DND-41 (cell line): ENCODE measurements at regions not wholly inside any gene's neighbourhood (a gene's known extent, or its start where the extent isn't known, plus 50 kb on each side); places are given as distances from the start of the nearest gene placed in this dataset.
A peak's percentile ranks its signal among the peaks of the same experiment; 100 is the strongest.

Source experiments
- ATAC-seq: fragments of 200-7000 bp; cut with Tn5 transposase; 3 replicates; pipeline ENCODE4 v1.9.1; 2021; ENCODE audit warnings: low read depth; ENCODE audit not compliant: insufficient read depth
- DNase-seq: peaks from one replicate; pipeline ENCODE4 v3.0.0-alpha.2; 2020
- H2AFZ ChIP-seq: 2 replicates; pipeline ENCODE4 v1.6.0; 2012; ENCODE audit warnings: low read depth, low read length
- H3K27ac ChIP-seq: 2 replicates; pipeline ENCODE4 v1.5.1; 2012; ENCODE audit warnings: low read length, inconsistent platforms
- H3K27me3 ChIP-seq: fragments of 200-600 bp; sonication (generic); 2 replicates; pipeline ENCODE4 v1.6.0; 2012; ENCODE audit warnings: low read length, mild to moderate bottlenecking, inconsistent platforms; ENCODE audit not compliant: insufficient read depth, poor library complexity
- H3K36me3 ChIP-seq: 2 replicates; pipeline ENCODE4 v1.5.1; 2012; ENCODE audit warnings: low read length, inconsistent platforms; ENCODE audit not compliant: insufficient read depth
- H3K4me1 ChIP-seq: 2 replicates; pipeline ENCODE4 v1.5.1; 2012; ENCODE audit warnings: mild to moderate bottlenecking, low read length; ENCODE audit not compliant: insufficient read depth
- H3K4me2 ChIP-seq: 2 replicates; pipeline ENCODE4 v1.6.0; 2012; ENCODE audit warnings: mild to moderate bottlenecking, moderate library complexity, low read length, inconsistent platforms; ENCODE audit not compliant: insufficient read depth
- H3K4me3 ChIP-seq, 2 experiments: fragments of 200-600 bp in 1 of 2; shearing (Covaris generic) in 1 of 2; 2 replicates each; pipeline ENCODE4 v1.5.1; 2012 to 2016; ENCODE audit warnings: inconsistent platforms in 2 of 2, low read length in 2 of 2, mild to moderate bottlenecking in 2 of 2, low read depth in 1 of 2, moderate library complexity in 1 of 2
- H3K79me2 ChIP-seq: 2 replicates; pipeline ENCODE4 v1.6.0; 2012; ENCODE audit warnings: low read length, inconsistent platforms; ENCODE audit not compliant: insufficient read depth
- H3K9ac ChIP-seq: 2 replicates; pipeline ENCODE4 v1.6.0; 2012; ENCODE audit warnings: low read depth, mild to moderate bottlenecking, inconsistent platforms, low read length, moderate library complexity
- H3K9me3 ChIP-seq: 2 replicates; pipeline ENCODE4 v1.5.1; 2012; ENCODE audit warnings: low read length, moderate library complexity, mild to moderate bottlenecking, inconsistent platforms; ENCODE audit not compliant: insufficient read depth, severe bottlenecking
- H4K20me1 ChIP-seq: 2 replicates; pipeline ENCODE4 v1.6.0; 2012; ENCODE audit warnings: low read length; ENCODE audit not compliant: insufficient read depth
- CTCF ChIP-seq: IDR thresholded peaks from 2 replicates; pipeline ENCODE4 v1.5.1; 2012; ENCODE audit warnings: borderline replicate concordance, low read length, moderate library complexity, mild to moderate bottlenecking; ENCODE audit not compliant: poor library complexity, severe bottlenecking; ENCODE audit errors: extremely low read depth
- EZH2 ChIP-seq: IDR thresholded peaks from 3 replicates; pipeline ENCODE4 v1.6.1; 2012; ENCODE audit warnings: borderline replicate concordance, low read depth, mild to moderate bottlenecking, moderate library complexity, low read length, inconsistent platforms; ENCODE audit not compliant: severe bottlenecking

DNA sequence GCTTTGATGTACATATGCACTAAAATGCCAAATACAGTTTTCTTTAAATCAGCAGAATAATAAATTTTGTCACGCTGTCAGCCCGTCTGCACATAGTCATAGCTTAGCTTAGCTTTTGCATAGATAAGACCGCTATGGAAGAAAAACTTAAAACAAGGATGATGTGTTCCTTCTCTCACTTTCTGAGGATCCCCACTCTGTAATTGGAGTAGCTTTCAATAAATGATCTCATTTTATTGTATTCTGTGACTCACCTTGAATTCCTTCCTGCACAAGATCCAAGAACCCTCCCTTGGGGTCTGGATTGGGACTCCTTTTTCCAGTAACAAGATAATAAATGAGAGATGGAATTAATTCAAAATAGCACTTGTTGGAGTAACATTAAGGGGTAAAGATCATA is 186.2 kb downstream of the CDH26 start:
- no peak overlapping the region for H3K9ac ChIP-seq
- peaks cover 11% of the 10 kb centered on the region; the same call in 1 of the 2 replicates for H3K79me2 ChIP-seq
- H3K4me2 ChIP-seq: no peak overlapping the region
- no peak overlapping the region for H3K4me3 ChIP-seq
- peaks cover 29% of the 10 kb centered on the region for H3K36me3 ChIP-seq
- no peak overlapping the region for H3K27ac ChIP-seq
- TF ChIP-seq EZH2 (no peak), CTCF (no peak)
- H3K4me1 ChIP-seq: peaks cover 26% of the 10 kb centered on the region
- no peak for ATAC-seq
- no peak overlapping the region for H2AFZ ChIP-seq
- peaks cover 19% of the 10 kb centered on the region; the same call in 1 of the 2 replicates for H4K20me1 ChIP-seq
- H3K9me3 ChIP-seq: no peaks in the 10 kb centered on the region
- H3K27me3 ChIP-seq: no peaks in the 10 kb centered on the region
- no peak for DNase-seq

DNA sequence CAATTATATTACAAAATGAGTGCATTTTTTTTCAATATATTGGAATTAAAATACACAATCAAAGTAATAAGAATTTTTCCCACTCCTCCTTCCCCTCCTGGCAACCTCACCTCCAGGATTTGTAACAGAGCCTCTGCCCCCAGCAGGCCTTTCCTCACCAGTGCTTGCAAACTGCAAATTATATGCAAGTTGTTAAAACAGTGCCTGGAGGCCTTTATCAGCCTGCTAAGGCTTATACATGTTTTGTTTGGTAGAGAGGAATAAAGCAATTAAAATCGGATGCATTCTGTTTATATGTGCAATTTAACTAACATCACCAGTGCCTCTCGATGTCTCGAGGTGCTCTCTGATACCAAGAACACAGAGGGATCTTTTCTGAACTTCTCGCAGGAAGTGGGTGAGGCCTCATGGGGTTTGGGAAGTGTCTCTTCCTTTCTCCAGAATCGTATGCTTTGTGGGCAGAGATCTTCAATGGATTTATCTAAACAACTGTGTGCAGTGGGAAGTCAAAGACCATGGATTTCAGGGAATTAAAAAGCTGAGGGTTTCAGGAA is 186.8 kb downstream of the CDH26 start:
- H3K4me3 ChIP-seq: no peak overlapping the region
- peak overlapping the region; percentile 26 for H3K27ac ChIP-seq
- DNase-seq (no peak), ATAC-seq (peak; percentile 58; the same call in 1 of the 3 replicates)
- H3K9ac ChIP-seq: no peak overlapping the region
- H3K79me2 ChIP-seq: peaks cover 7% of the 10 kb centered on the region; the same call in 1 of the 2 replicates
- TF ChIP-seq EZH2 (no peak), CTCF (no peak)
- no peak overlapping the region for H2AFZ ChIP-seq
- peaks cover 23% of the 10 kb centered on the region for H3K36me3 ChIP-seq
- H3K9me3 ChIP-seq: no peaks in the 10 kb centered on the region
- peaks cover 19% of the 10 kb centered on the region; the same call in 1 of the 2 replicates for H4K20me1 ChIP-seq
- peaks cover 26% of the 10 kb centered on the region for H3K4me1 ChIP-seq
- no peaks in the 10 kb centered on the region for H3K27me3 ChIP-seq
- H3K4me2 ChIP-seq: no peak overlapping the region

DNA sequence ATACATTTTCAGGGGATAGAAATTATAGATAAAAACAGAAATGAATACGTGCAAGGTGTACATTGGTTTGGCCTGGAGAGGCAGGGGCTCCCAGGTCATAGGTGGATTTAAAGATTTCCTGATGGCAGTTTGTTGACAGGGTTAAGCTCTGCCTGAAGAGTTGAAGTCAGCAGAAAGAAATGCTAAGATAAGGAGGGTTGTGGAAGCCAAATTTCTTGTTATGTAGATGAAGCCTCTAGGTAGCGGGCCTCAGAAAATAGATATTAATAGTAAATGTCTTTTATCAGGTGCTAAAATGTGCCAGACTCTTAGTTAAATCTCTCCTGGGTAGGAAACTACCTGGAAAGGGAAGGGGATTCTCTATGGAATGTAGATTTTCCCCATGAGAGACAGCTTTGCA is 188.8 kb downstream of the CDH26 start:
- H3K9me3 ChIP-seq: no peaks in the 10 kb centered on the region
- no peak overlapping the region; the same call in 1 of the 2 replicates for H3K27ac ChIP-seq
- H2AFZ ChIP-seq: no peak overlapping the region
- H3K4me2 ChIP-seq: no peak overlapping the region
- H3K36me3 ChIP-seq: peaks cover 20% of the 10 kb centered on the region
- H3K9ac ChIP-seq: no peak overlapping the region
- peaks cover 5% of the 10 kb centered on the region; the same call in 1 of the 2 replicates for H3K79me2 ChIP-seq
- no peaks in the 10 kb centered on the region for H3K27me3 ChIP-seq
- H4K20me1 ChIP-seq: peaks cover 15% of the 10 kb centered on the region; the same call in 1 of the 2 replicates
- DNase-seq (no peak), ATAC-seq (no peak)
- peaks cover 26% of the 10 kb centered on the region for H3K4me1 ChIP-seq
- no peak overlapping the region for H3K4me3 ChIP-seq
- TF ChIP-seq CTCF: no peak
- TF ChIP-seq EZH2: no peak
